ENCODE measurements at regions not wholly inside any gene's neighbourhood (a gene's known extent, or its start where the extent isn't known, plus 50 kb on each side); places are given as distances from the start of the nearest gene placed in this dataset.

DNA sequence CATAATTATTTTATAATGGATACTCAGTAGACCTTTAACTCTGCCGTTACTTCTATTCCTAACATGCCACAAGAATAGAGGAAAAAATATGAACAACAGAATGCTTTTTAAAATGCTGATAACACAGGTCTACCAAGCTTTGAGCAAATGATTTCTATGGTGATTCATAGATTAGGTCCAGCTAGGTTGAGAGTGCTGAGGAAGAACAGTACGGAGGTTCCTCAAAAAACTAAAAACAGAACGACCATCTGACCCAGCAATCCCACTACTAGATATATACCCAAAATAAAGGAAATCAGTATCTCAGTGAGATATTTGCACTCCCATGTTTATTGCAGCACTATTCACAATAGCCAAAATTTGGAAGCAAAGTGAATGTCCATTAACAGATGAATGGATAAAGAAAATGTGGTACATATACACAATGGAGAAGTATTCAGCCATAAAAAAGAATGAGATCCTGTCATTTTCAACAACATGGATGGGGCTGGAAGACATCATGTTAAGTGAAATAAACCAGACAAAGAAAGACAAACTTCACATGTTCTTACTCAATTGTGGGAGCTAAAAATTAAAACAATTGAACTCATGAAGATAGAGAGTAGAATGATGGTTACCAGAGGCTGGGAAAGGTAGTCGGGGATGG, 111.6 kb upstream of the SERTAD2 start:
- intact Hi-C loops (cut with micrococcal nuclease; ENCODE audit: unreplicated experiment) = no loop called here
- ChIA-PET CTCF (ENCODE audit: low intra/inter-chr PET ratio, low total read pairs) (no interaction called here), POLR2A (no interaction called here)
- Histone ChIP-seq H3K9ac (ENCODE audit: insufficient read depth, low read depth, low read length) (no peak overlapping the region), H3K36me3 (replicated peaks in 1 of 2; ENCODE audit: control insufficient read depth in 1 of 2, insufficient read depth in 2 of 2, low read length in 2 of 2) (no peaks in the 10 kb centered on the region), H4K20me1 (ENCODE audit: insufficient read depth, low read length) (no peaks in the 10 kb centered on the region), H3K27me3 (ENCODE audit: control insufficient read depth in 1 of 2, insufficient read depth in 2 of 2, low read length in 2 of 2) (peaks cover 2 to 47% of the 10 kb centered on the region in 2 experiments; a peak in 4 of 5 replicates), H3K9me3 (ENCODE audit: low read length) (no peaks in the 10 kb centered on the region), H3K4me1 (ENCODE audit: insufficient read depth, low read length) (peaks cover 33% of the 10 kb centered on the region), H3K4me3 (replicated peaks in 1 of 3; ENCODE audit: insufficient read depth in 1 of 3, low read depth in 2 of 3, low read length in 3 of 3) (no peak overlapping the region), H3K4me2 (ENCODE audit: low read depth, low read length) (no peak overlapping the region), H2AFZ (ENCODE audit: low read length) (no peak overlapping the region), H3K79me2 (ENCODE audit: insufficient read depth, low read length) (no peaks in the 10 kb centered on the region), H3K27ac (ENCODE audit: extremely low read length, insufficient read depth, low read length) (no peak overlapping the region)
- 55% methylated on average over 4 of the region's 4 CpGs for WGBS (ENCODE audit: low lambda C conversion rate)
- TF ChIP-seq TSC22D2 (CRISPR knock-in tag; IDR thresholded peaks at IDR 0.05; ENCODE audit: borderline replicate concordance) (no peak), MTA1 (CRISPR knock-in tag; IDR thresholded peaks at IDR 0.05; ENCODE audit: borderline replicate concordance) (no peak), ZNF296 (CRISPR knock-in tag; conservative IDR thresholded peaks at IDR 0.05) (no peak), ELF1 (CRISPR knock-in tag; IDR thresholded peaks at IDR 0.05) (no peak), ISL2 (CRISPR knock-in tag; IDR thresholded peaks at IDR 0.05) (no peak), WIZ (CRISPR knock-in tag; IDR thresholded peaks at IDR 0.05) (no peak), ZNF496 (CRISPR knock-in tag; IDR thresholded peaks at IDR 0.05; ENCODE audit: insufficient replicate concordance) (no peak), CBX2 (IDR thresholded peaks at IDR 0.05; ENCODE audit: low read depth, low read length) (0 out of 2 replicates have a peak, but pooled peaks have one; percentile 21), CBX2 (CRISPR knock-in tag; IDR thresholded peaks at IDR 0.05; ENCODE audit: low read depth) (no peak)
- no peak for ATAC-seq
- no TSS peak for BruUV-seq (replicated peaks)
- in situ Hi-C loops (cut with HindIII; ENCODE audit: extremely low pct_ligation_motif_present, low pct_unique_long_range_greater_than_20kb) = no loop called here
- FAIRE-seq = no peak
- no peak for DNase-seq (ENCODE audit: low spot score)

Data from HepG2 (cell line).